ENCODE measurements at regions not wholly inside any gene's neighbourhood (a gene's known extent, or its start where the extent isn't known, plus 50 kb on each side); places are given as distances from the start of the nearest gene placed in this dataset.

- TF ChIP-seq CTCF (IDR thresholded peaks at IDR 0.05; ENCODE audit: insufficient read depth, low read length) (no peak), GABPA (IDR thresholded peaks at IDR 0.05; ENCODE audit: low read depth) (no peak), REST (IDR thresholded peaks at IDR 0.05; ENCODE audit: insufficient replicate concordance, low read depth) (no peak), POLR2AphosphoS5 (IDR thresholded peaks at IDR 0.05; ENCODE audit: low read depth) (no peak)
These were observed 161.8 kb upstream of the MEF2C start for GRCh38 chr5:89044674-89045200.
